GM12864 (cell line): ENCODE measurements at regions not wholly inside any gene's neighbourhood (a gene's known extent, or its start where the extent isn't known, plus 50 kb on each side); places are given as distances from the start of the nearest gene placed in this dataset.

ENCODE experiments used
- DNase-seq: peaks from one replicate; pipeline ENCODE4 v3.0.0-alpha.2; 2011; ENCODE audit warnings: low read depth
- H3K4me3 ChIP-seq: 2 replicates; pipeline ENCODE4 v1.5.1; 2011; ENCODE audit warnings: mild to moderate bottlenecking, low read depth, low read length, control low read depth
- CTCF ChIP-seq: IDR thresholded peaks from 2 replicates; pipeline ENCODE4 v1.5.1; 2011; ENCODE audit warnings: low read depth, mild to moderate bottlenecking, moderate library complexity, low read length, control low read depth, inconsistent platforms; ENCODE audit errors: missing control alignments

DNA sequence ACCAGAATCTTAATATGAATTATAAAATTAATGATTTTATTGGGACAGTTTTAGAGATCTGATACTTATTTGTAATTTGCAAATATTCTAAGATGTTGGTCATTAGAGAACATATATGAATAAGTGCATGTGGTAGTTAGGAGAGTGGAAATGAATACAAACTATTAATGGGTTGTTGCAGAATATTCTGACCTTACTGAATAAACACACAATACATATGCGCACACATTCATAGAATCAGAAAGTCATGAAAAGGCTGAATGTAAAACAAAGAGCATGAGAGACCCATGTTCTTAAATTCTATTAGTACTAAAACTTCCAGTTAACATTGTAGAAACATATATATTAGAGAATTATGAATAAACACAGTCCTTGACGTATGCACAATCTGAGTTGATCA lies 301.7 kb upstream of the TRAM1L1 start:
- no peak overlapping the region for H3K4me3 ChIP-seq
- TF ChIP-seq CTCF = no peak
- DNase-seq = no peak

DNA sequence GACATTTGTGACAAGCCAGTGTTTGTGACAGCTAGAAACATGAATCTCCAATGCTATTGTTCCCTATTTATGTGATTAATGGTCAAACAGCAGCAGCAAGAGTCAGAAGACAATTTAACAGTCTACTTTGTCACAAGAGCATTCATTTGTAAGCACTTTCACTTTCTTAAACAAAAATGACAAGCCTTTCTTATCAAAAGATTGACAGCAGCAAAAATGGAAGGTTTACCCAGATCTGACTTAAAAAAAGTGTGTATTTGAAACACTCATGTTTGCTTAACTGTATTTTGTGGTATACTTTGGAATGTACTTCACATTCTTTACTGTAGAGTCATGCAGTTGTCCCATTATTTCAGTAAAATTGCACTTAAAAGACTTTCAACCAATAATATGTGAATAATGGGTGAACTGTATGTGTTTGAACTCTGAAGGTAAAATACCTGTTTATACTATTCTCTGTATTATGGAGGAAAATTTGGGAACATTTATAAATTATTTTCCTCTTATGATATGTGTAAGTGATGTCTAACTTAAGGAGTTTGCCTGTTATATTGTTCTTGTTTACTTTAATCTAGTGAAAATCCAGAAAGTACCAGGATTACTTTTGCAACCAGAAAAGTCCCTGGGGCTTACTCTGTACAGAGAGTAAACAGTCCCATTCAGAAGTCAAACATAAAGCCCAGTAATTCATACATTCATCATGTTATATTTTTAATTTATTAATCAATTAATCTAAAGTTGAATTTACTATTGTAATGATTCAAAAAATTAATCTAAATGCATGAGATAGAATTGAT lies 314.9 kb upstream of the TRAM1L1 start:
- H3K4me3 ChIP-seq = no peak overlapping the region
- DNase-seq = no peak
- TF ChIP-seq CTCF = no peak

DNA sequence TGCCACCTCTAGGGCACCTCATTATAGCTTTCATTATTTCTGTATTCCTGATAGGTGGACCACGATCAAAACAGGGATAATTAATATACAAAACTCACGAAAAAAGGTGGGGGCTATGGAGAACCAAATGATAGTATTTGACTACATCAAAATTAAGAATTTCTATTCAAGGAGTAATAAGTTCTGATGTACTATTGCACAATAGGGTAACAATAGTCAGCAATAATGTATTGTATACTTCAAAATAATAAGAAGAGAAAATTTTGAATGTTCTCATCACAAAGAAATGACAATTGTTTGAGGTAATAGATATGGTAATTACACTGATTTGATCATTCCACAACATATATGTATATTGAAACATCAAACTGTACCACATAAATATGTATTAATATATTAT lies 327.3 kb upstream of the TRAM1L1 start:
- H3K4me3 ChIP-seq = no peak overlapping the region
- no peak for TF ChIP-seq CTCF
- DNase-seq = no peak

- TF ChIP-seq CTCF = no peak
- no peak overlapping the region for H3K4me3 ChIP-seq
- no peak for DNase-seq
Observed at GRCh38 chr4:117417856-117418255, 332.5 kb upstream of the TRAM1L1 start.

GRCh38 chr4:117420948-117421347 lies 335.6 kb upstream of the TRAM1L1 start:
- no peak for TF ChIP-seq CTCF
- no peak overlapping the region for H3K4me3 ChIP-seq
- no peak for DNase-seq

DNA sequence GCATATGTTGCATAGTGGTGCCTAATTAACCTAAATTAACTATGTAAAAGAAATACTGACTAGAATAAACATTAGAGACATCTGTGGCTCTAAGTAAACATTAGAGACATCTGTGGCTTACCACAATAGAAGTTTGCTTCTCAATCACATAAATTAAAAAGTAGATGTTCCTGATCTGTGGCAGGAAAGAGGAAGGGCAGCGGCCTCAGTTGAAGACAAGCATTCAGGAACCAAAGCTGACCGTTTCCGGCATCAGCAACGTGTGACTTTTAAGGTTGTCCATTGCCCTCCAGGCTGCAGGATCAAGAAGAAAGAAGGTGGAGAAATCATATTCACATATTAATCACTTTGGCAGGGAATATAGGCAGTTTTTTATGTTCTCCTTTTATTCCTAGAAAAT lies 336.3 kb upstream of the TRAM1L1 start:
- DNase-seq = no peak
- TF ChIP-seq CTCF = no peak

DNA sequence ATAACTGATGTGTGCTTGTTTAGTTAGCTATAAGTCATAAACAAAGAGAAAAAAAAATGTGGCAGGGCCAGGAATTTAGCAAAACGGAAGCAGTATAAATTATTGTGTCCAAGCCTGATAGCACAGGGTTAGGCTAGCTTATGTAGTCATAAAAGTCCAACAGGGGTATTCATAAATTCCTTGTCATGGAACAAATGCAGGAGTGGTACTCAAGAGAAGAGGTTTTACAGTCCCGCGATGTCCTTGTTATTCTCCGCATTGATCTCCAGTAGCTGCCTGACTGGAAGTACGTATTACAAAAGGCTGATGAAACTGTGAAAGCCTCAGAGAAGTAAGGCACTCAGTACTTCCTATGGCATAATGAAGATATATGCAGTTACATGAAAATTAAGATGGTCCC lies 336.9 kb upstream of the TRAM1L1 start:
- no peak overlapping the region for H3K4me3 ChIP-seq
- DNase-seq = no peak
- no peak for TF ChIP-seq CTCF

More for the DNA sequence above, 336.3 kb upstream of the TRAM1L1 start:
- H3K4me3 ChIP-seq = no peak overlapping the region
